ENCODE measurements at regions not wholly inside any gene's neighbourhood (a gene's known extent, or its start where the extent isn't known, plus 50 kb on each side); places are given as distances from the start of the nearest gene placed in this dataset.

- no peaks in the 10 kb centered on the region for H3K27me3 ChIP-seq (ENCODE audit: control insufficient read depth, insufficient read depth, low read length)
- H3K4me1 ChIP-seq (ENCODE audit: control insufficient read depth, low read depth, low read length) = no peaks in the 10 kb centered on the region
- H3K4me3 ChIP-seq (ENCODE audit: low read length) = no peak overlapping the region
- H3K9me3 ChIP-seq (ENCODE audit: control insufficient read depth, low read depth, low read length) = no peaks in the 10 kb centered on the region
- H3K36me3 ChIP-seq (ENCODE audit: control insufficient read depth, low read depth, low read length) = no peaks in the 10 kb centered on the region
- H3K9ac ChIP-seq (ENCODE audit: low read length) = no peak overlapping the region
- no peak overlapping the region for H3K27ac ChIP-seq (ENCODE audit: low read length)
Measured at GRCh38 chr16:26295625-26296304, 604.0 kb downstream of the HS3ST4 start.

DNA sequence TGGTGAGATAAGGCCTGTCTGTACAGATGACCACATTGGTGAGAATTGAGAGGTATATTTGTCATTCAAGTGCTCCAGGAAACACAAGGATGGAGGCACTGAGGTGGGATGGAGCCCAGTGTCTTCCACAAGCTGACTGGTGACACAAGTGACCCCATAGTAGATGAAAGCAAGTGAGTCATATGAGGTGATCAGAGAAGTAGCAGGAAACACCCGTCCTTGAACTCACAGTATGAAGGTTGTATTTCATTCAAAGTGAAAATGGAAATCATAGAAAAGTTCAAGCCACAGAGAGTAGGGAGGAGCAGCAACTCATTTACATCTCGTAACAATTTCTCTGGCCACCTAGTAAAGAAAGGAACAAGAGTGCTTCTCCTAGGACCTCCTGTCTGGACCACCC, 609.8 kb downstream of the HS3ST4 start:
- Histone ChIP-seq H3K4me3 (ENCODE audit: low read length) (no peak overlapping the region), H3K36me3 (ENCODE audit: control insufficient read depth, low read depth, low read length) (no peaks in the 10 kb centered on the region), H3K27ac (ENCODE audit: low read length) (no peak overlapping the region), H3K9me3 (ENCODE audit: control insufficient read depth, low read depth, low read length) (no peaks in the 10 kb centered on the region), H3K4me1 (ENCODE audit: control insufficient read depth, low read depth, low read length) (no peaks in the 10 kb centered on the region), H3K27me3 (ENCODE audit: control insufficient read depth, insufficient read depth, low read length) (no peaks in the 10 kb centered on the region), H3K9ac (ENCODE audit: low read length) (no peak overlapping the region)

- Histone ChIP-seq H3K27ac (ENCODE audit: low read length) (no peak overlapping the region), H3K27me3 (ENCODE audit: control insufficient read depth, insufficient read depth, low read length) (no peaks in the 10 kb centered on the region), H3K4me1 (ENCODE audit: control insufficient read depth, low read depth, low read length) (no peaks in the 10 kb centered on the region), H3K9me3 (ENCODE audit: control insufficient read depth, low read depth, low read length) (no peaks in the 10 kb centered on the region), H3K4me3 (ENCODE audit: low read length) (no peak overlapping the region), H3K36me3 (ENCODE audit: control insufficient read depth, low read depth, low read length) (no peaks in the 10 kb centered on the region), H3K9ac (ENCODE audit: low read length) (no peak overlapping the region)
Measured at GRCh38 chr16:26316683-26317464, 625.1 kb downstream of the HS3ST4 start.

DNA sequence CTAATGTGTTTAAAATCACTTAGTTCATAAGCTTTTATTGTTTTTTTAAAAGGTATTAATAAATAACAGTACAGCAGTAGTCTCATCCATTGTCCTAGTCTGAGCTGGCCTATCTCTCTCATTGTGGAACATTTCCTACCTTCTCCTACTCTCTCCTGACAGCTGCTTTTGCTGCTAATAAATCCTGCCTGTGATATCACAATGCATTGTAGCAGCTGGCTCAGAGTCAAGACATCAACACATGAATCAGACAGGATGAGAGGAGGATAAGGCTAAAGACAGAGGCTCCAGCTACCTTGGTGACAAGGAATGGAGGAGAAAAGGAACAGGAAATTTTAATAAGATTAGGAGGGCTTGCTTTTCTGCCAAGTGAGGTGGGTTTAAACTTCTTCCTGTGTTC, 626.1 kb downstream of the HS3ST4 start:
- no peaks in the 10 kb centered on the region for H3K4me1 ChIP-seq (ENCODE audit: control insufficient read depth, low read depth, low read length)
- H3K4me3 ChIP-seq (ENCODE audit: low read length) = no peak overlapping the region
- H3K9me3 ChIP-seq (ENCODE audit: control insufficient read depth, low read depth, low read length) = no peaks in the 10 kb centered on the region
- no peaks in the 10 kb centered on the region for H3K27me3 ChIP-seq (ENCODE audit: control insufficient read depth, insufficient read depth, low read length)
- no peak overlapping the region for H3K27ac ChIP-seq (ENCODE audit: low read length)
- no peak overlapping the region for H3K9ac ChIP-seq (ENCODE audit: low read length)
- no peaks in the 10 kb centered on the region for H3K36me3 ChIP-seq (ENCODE audit: control insufficient read depth, low read depth, low read length)

GRCh38 chr16:26330654-26331053, 638.9 kb downstream of the HS3ST4 start:
- no peaks in the 10 kb centered on the region for H3K9me3 ChIP-seq (ENCODE audit: control insufficient read depth, low read depth, low read length)
- no peak overlapping the region for H3K9ac ChIP-seq (ENCODE audit: low read length)
- H3K4me1 ChIP-seq (ENCODE audit: control insufficient read depth, low read depth, low read length) = no peaks in the 10 kb centered on the region
- H3K36me3 ChIP-seq (ENCODE audit: control insufficient read depth, low read depth, low read length) = no peaks in the 10 kb centered on the region
- H3K27me3 ChIP-seq (ENCODE audit: control insufficient read depth, insufficient read depth, low read length) = no peaks in the 10 kb centered on the region
- no peak overlapping the region for H3K27ac ChIP-seq (ENCODE audit: low read length)
- H3K4me3 ChIP-seq (ENCODE audit: low read length) = no peak overlapping the region

DNA sequence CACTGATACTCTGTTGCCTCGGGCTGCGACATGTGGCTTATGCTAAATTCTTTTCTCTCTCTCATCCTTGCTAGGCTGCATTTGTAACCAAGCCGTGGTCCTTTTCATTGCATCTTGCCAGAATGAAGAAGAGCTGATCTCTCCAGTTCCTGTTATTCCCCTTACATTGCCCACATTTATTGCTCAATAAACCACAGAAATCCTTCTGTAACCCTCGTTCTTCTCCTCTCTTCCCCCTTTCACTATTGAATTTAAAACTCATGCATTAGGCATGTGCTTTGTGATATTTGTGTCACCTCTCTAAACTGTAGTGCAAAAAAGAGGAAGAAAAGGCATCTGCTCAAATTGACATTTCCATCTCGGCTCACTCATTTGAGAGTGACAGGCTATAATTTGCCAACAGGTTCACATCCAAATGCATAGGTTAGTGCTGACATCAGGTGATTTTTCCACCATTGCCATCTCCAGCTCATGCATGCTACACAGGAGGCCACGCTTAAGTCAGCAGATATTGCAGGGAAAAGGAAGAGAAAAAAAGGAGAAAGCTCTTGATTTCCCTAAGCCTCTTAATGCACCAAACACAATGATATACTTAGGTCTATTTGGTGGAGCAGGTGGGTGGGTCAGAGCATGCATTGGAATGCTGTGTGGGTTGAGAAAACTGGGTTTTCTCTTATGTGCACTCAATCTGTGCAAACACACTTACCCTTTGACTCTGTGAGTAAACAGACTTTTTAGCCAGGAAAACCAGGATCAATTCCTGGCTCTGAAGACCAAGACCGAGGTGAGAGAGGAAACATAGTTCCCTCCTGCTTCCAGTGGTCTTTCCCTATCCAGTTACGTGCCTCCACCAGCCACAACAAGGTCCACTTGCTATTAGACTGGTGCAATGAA, 642.7 kb downstream of the HS3ST4 start:
- no peak overlapping the region for H3K27ac ChIP-seq (ENCODE audit: low read length)
- no peaks in the 10 kb centered on the region for H3K36me3 ChIP-seq (ENCODE audit: control insufficient read depth, low read depth, low read length)
- no peaks in the 10 kb centered on the region for H3K4me1 ChIP-seq (ENCODE audit: control insufficient read depth, low read depth, low read length)
- no peaks in the 10 kb centered on the region for H3K9me3 ChIP-seq (ENCODE audit: control insufficient read depth, low read depth, low read length)
- H3K9ac ChIP-seq (ENCODE audit: low read length) = no peak overlapping the region
- no peak overlapping the region for H3K4me3 ChIP-seq (ENCODE audit: low read length)
- H3K27me3 ChIP-seq (ENCODE audit: control insufficient read depth, insufficient read depth, low read length) = no peaks in the 10 kb centered on the region

DNA sequence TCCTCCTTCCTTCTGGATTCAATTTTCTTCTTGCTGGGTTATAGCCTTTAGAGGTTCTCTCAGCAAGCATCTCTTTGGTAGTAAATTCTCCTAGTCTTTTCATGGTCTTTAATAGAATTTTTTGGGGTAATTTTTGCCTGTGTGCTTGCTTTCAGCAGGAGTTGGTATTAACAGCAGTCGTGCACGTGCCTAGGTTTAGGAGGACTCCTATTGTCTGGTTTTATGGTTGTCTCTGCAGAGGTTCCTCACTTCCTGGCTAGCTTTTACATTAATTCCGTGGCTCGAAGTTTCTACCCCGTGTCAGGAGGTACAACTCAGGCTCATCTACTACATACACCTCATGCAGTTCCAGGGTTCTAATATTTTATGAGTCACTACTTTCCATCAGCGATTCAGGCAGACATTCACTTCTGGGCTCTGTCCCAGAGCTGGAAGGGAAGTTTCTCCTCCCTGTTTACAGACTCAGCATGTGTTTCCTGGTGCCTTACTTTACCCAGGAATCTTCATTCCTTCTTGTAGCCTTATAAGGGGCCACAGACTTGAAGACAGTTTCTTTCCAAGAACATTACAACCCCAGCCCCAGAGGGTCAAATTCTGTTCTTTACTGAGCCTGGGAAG, 643.6 kb downstream of the HS3ST4 start:
- Histone ChIP-seq H3K4me1 (ENCODE audit: control insufficient read depth, low read depth, low read length) (no peaks in the 10 kb centered on the region), H3K36me3 (ENCODE audit: control insufficient read depth, low read depth, low read length) (no peaks in the 10 kb centered on the region), H3K4me3 (ENCODE audit: low read length) (no peak overlapping the region), H3K27ac (ENCODE audit: low read length) (no peak overlapping the region), H3K9me3 (ENCODE audit: control insufficient read depth, low read depth, low read length) (no peaks in the 10 kb centered on the region), H3K27me3 (ENCODE audit: control insufficient read depth, insufficient read depth, low read length) (no peaks in the 10 kb centered on the region), H3K9ac (ENCODE audit: low read length) (no peak overlapping the region)

DNA sequence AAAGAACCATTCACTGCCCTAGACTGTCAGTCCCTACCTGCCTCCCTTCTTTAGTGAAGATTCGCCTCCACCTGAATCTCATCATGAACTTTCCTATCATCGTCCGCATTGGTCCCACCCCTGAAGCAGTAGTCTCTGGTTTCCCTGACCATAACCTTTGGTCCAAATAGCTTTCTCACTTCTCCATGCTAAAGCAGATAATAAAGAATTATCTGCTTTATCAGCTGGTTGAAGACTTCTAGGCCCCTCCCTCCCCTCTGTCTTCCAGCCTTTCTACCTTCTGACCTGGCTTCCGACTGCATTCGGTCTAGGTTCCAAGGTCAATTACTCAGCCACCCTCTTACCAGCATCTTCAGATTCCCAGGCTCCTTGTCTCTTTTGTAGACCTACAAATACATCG, 650.9 kb downstream of the HS3ST4 start:
- Histone ChIP-seq H3K9me3 (ENCODE audit: control insufficient read depth, low read depth, low read length) (no peaks in the 10 kb centered on the region), H3K27ac (ENCODE audit: low read length) (no peak overlapping the region), H3K4me3 (ENCODE audit: low read length) (no peak overlapping the region), H3K27me3 (ENCODE audit: control insufficient read depth, insufficient read depth, low read length) (no peaks in the 10 kb centered on the region), H3K4me1 (ENCODE audit: control insufficient read depth, low read depth, low read length) (no peaks in the 10 kb centered on the region), H3K9ac (ENCODE audit: low read length) (no peak overlapping the region), H3K36me3 (ENCODE audit: control insufficient read depth, low read depth, low read length) (no peaks in the 10 kb centered on the region)

- Histone ChIP-seq H3K9ac (ENCODE audit: low read length) (no peak overlapping the region), H3K9me3 (ENCODE audit: control insufficient read depth, low read depth, low read length) (no peaks in the 10 kb centered on the region), H3K27me3 (ENCODE audit: control insufficient read depth, insufficient read depth, low read length) (no peaks in the 10 kb centered on the region), H3K4me3 (ENCODE audit: low read length) (no peak overlapping the region), H3K27ac (ENCODE audit: low read length) (no peak overlapping the region), H3K36me3 (ENCODE audit: control insufficient read depth, low read depth, low read length) (no peaks in the 10 kb centered on the region), H3K4me1 (ENCODE audit: control insufficient read depth, low read depth, low read length) (no peaks in the 10 kb centered on the region)
Measured at GRCh38 chr16:26344240-26344776, 652.5 kb downstream of the HS3ST4 start.

DNA sequence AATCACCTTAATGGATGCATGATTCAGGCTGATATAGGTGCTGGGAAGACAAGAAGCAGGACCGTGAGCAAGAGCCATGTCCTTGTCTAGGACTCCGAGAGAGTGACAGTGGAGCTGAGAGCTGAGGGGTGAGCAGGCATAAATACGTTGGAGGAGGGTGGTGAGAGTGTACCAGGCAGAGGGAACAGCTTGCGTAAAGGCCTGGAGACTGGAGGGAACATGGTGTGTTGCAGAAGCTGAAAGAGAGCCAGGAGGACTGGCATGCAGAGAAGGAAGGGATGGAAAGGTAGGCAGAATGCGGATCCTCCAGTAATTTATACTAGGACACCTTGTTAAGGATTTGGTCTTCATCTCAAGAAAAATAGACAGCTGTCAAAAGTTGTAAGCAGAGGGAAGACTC, 653.2 kb downstream of the HS3ST4 start:
- no peak overlapping the region for H3K27ac ChIP-seq (ENCODE audit: low read length)
- no peaks in the 10 kb centered on the region for H3K4me1 ChIP-seq (ENCODE audit: control insufficient read depth, low read depth, low read length)
- H3K9ac ChIP-seq (ENCODE audit: low read length) = no peak overlapping the region
- no peak overlapping the region for H3K4me3 ChIP-seq (ENCODE audit: low read length)
- no peaks in the 10 kb centered on the region for H3K36me3 ChIP-seq (ENCODE audit: control insufficient read depth, low read depth, low read length)
- no peaks in the 10 kb centered on the region for H3K9me3 ChIP-seq (ENCODE audit: control insufficient read depth, low read depth, low read length)
- no peaks in the 10 kb centered on the region for H3K27me3 ChIP-seq (ENCODE audit: control insufficient read depth, insufficient read depth, low read length)

DNA sequence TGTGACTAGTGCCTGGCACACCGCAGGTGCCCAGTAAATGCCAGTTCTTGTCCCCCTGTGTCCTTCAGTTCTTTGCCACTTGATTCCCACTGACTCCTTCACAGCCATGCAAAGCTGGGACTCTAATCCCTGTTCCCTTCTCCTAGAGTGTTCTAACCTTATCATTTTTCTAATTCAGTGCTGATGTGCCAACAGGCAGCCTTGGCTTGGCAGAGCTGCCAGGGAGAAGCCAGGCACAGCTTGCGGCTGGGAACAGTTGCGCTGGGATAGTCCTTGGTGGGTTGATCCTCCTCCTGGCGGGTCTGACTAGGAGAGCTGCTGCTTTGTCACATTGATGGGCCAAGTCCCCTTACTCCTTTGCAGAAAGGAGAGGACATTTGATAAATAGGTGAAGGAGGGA, 654.2 kb downstream of the HS3ST4 start:
- no peak overlapping the region for H3K4me3 ChIP-seq (ENCODE audit: low read length)
- H3K9ac ChIP-seq (ENCODE audit: low read length) = no peak overlapping the region
- H3K36me3 ChIP-seq (ENCODE audit: control insufficient read depth, low read depth, low read length) = no peaks in the 10 kb centered on the region

More for the DNA sequence above, 654.2 kb downstream of the HS3ST4 start:
- no peaks in the 10 kb centered on the region for H3K4me1 ChIP-seq (ENCODE audit: control insufficient read depth, low read depth, low read length)
- no peaks in the 10 kb centered on the region for H3K27me3 ChIP-seq (ENCODE audit: control insufficient read depth, insufficient read depth, low read length)
- no peak overlapping the region for H3K27ac ChIP-seq (ENCODE audit: low read length)
- H3K9me3 ChIP-seq (ENCODE audit: control insufficient read depth, low read depth, low read length) = no peaks in the 10 kb centered on the region
